ENCODE measurements at regions not wholly inside any gene's neighbourhood (a gene's known extent, or its start where the extent isn't known, plus 50 kb on each side); places are given as distances from the start of the nearest gene placed in this dataset.
A peak's percentile ranks its signal among the peaks of the same experiment; 100 is the strongest.

DNA sequence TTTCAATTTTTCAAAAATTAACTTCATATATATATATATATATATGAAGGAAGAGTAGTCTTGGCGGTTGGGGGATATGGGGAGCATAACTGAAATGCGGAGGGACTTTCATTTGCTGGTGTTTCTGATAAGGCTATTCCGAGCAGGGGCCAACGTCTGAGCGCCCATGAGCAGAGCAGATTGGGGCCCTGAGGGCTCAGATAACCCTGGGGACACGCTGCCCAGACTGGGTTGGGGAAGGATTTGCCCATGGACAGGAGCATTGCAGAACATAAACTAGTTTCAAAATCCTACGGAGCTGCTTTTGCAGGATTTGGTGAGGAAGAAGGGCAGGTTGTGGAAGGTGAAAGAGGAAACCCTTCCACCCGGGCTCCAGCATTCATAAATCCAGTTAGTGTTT lies 240.2 kb downstream of the IRX1 start:
- H3K4me1 Mint-ChIP-seq, result peaks cover 23% of the 10 kb centered on the region
- TF ChIP-seq, protein P1, sequence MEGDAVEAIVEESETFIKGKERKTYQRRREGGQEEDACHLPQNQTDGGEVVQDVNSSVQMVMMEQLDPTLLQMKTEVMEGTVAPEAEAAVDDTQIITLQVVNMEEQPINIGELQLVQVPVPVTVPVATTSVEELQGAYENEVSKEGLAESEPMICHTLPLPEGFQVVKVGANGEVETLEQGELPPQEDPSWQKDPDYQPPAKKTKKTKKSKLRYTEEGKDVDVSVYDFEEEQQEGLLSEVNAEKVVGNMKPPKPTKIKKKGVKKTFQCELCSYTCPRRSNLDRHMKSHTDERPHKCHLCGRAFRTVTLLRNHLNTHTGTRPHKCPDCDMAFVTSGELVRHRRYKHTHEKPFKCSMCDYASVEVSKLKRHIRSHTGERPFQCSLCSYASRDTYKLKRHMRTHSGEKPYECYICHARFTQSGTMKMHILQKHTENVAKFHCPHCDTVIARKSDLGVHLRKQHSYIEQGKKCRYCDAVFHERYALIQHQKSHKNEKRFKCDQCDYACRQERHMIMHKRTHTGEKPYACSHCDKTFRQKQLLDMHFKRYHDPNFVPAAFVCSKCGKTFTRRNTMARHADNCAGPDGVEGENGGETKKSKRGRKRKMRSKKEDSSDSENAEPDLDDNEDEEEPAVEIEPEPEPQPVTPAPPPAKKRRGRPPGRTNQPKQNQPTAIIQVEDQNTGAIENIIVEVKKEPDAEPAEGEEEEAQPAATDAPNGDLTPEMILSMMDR (IDR thresholded peaks at IDR 0.05; ENCODE audit: unreplicated experiment), result no peak
- no peaks in the 10 kb centered on the region for H3K9me3 Mint-ChIP-seq

DNA sequence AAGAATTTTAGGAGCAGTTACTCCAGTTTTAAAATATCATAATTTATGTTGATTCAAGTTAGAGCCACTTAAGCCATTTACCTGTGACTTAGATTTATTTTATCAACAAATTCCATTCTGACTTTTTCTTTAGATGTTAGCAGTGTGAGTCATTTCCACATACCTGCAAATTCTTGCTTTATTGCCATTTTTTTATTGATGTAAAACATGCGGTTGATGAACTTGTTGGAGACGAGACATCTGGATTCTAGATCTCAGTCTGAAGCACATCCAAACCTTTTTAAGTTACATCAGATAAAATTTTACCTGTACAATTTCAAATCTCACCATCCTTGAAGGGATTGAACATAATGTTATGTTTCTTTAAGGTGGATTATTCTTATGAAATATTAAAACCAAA lies 240.9 kb downstream of the IRX1 start:
- Mint-ChIP-seq H3K27ac (peak overlapping the region; percentile 21), H3K36me3 (no peaks in the 10 kb centered on the region), H3K4me1 (peaks cover 23% of the 10 kb centered on the region), H3K4me3 (no peak overlapping the region), H3K9me3 (no peaks in the 10 kb centered on the region), H3K27me3 (ENCODE audit: low read depth) (no peaks in the 10 kb centered on the region)
- DNase-seq (ENCODE audit: low spot score in 2 of 2, unreplicated experiment in 2 of 2), result no peak
- TF ChIP-seq, protein P1 (IDR thresholded peaks at IDR 0.05; ENCODE audit: unreplicated experiment), result no peak

More for the DNA sequence above, 240.2 kb downstream of the IRX1 start:
- no peak for DNase-seq (ENCODE audit: low spot score in 2 of 2, unreplicated experiment in 2 of 2)
- peak overlapping the region; percentile 64 for H3K27ac Mint-ChIP-seq
- H3K4me3 Mint-ChIP-seq, result no peak overlapping the region
- H3K36me3 Mint-ChIP-seq, result no peaks in the 10 kb centered on the region
- H3K27me3 Mint-ChIP-seq (ENCODE audit: low read depth), result no peaks in the 10 kb centered on the region

DNA sequence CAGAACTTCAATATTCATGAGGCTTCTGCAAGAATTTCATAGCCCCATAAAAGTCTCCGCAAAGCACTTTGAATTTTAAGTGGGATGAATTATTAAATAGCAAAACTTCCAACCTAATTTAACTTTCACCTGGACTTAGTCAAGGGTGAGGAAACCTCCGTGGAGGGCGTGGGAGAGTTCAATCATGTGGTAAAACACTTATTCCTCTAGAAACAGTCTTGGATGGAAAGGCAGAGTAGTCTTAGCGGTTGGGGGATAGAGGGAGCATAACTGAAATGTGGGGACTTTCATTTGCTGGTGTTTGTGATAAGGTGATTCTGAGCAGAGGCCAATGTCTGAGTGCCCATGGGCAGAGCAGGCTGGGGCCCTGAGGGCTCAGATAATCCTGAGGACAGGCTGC lies 241.9 kb downstream of the IRX1 start:
- Mint-ChIP-seq H3K4me3 (no peak overlapping the region), H3K9me3 (no peaks in the 10 kb centered on the region), H3K4me1 (peaks cover 28% of the 10 kb centered on the region), H3K36me3 (no peaks in the 10 kb centered on the region), H3K27ac (no peak overlapping the region), H3K27me3 (ENCODE audit: low read depth) (no peaks in the 10 kb centered on the region)
- no peak for DNase-seq (ENCODE audit: low spot score in 2 of 2, unreplicated experiment in 2 of 2)
- TF ChIP-seq, protein P1 (IDR thresholded peaks at IDR 0.05; ENCODE audit: unreplicated experiment), result no peak

DNA sequence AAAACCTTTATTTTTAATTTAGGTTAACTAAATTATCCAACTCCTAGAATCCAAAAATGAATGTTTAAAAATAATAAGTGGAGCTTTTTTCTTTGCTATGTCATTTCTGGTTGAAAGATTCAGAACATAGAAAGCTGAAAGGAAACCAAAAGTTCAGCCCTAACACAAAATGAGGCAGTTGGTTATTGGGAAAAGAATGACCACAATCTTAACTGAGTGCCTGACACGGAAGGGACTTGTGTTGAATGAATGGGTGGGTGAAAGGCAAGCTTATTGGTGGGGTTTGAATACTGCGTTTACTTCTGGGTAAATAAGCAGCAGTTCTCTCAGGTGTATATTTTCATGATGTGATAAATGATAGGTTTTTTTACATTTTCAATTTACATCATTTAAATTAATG lies 243.5 kb downstream of the IRX1 start:
- Mint-ChIP-seq H3K9me3 (no peaks in the 10 kb centered on the region), H3K4me3 (no peak overlapping the region), H3K27ac (no peak overlapping the region), H3K4me1 (peaks cover 40% of the 10 kb centered on the region), H3K27me3 (ENCODE audit: low read depth) (no peaks in the 10 kb centered on the region), H3K36me3 (no peaks in the 10 kb centered on the region)
- no peak for DNase-seq (ENCODE audit: low spot score in 2 of 2, unreplicated experiment in 2 of 2)
- TF ChIP-seq, protein P1 (IDR thresholded peaks at IDR 0.05; ENCODE audit: unreplicated experiment), result no peak

DNA sequence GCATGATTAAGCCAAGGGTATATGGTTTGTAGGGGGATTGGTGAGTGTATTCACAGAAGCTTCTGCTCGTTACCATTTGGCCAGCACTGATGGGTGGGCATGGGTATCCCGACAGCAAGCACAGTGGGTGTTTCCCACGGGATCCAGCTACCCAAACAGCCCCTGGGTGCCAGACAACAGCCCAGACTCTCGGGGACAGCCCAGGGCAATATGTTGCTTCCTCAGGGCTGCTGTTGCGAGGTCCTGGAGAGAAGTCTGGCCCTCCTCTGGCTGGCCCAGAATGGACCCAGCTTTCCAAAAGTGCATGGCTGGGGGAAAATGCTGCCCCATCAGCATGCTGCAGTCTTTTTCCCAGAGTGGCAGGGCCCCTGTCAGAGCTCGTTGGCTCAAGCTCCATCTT lies 247.0 kb downstream of the IRX1 start:
- Mint-ChIP-seq H3K36me3 (no peaks in the 10 kb centered on the region), H3K27ac (no peak overlapping the region), H3K4me3 (no peak overlapping the region), H3K27me3 (ENCODE audit: low read depth) (no peaks in the 10 kb centered on the region), H3K4me1 (peaks cover 24% of the 10 kb centered on the region), H3K9me3 (peaks cover 11% of the 10 kb centered on the region)
- TF ChIP-seq, protein P1 (IDR thresholded peaks at IDR 0.05; ENCODE audit: unreplicated experiment), result no peak
- DNase-seq (ENCODE audit: low spot score in 2 of 2, unreplicated experiment in 2 of 2), result no peak

DNA sequence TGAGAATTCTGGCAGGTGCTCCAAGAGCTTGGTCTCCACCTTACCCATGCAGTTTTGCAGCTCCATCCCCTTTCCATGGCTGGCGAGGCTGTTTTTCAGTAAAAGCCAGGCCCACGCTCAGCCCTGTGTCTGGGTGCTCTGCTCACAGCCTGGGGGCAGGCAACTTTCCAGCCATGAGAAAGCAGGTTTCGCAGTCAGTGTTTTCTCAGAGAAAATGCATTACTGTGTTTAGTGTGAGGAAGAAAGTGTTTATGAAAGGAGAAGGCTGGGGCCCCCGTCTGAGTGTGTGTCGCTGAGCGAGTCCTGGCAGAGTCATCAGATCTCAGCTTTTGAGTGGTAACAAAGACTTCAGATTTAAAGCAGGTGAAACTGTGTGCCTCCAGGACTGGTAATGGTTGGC lies 248.1 kb downstream of the IRX1 start:
- Mint-ChIP-seq H3K36me3 (no peaks in the 10 kb centered on the region), H3K4me3 (no peak overlapping the region), H3K27ac (peak overlapping the region; percentile 58), H3K4me1 (peaks cover 18% of the 10 kb centered on the region), H3K9me3 (peaks cover 11% of the 10 kb centered on the region), H3K27me3 (ENCODE audit: low read depth) (peaks cover 5% of the 10 kb centered on the region)
- DNase-seq (ENCODE audit: low spot score in 2 of 2, unreplicated experiment in 2 of 2), result peak in 1 of 2 experiments; percentile 53
- TF ChIP-seq, protein P1 (IDR thresholded peaks at IDR 0.05; ENCODE audit: unreplicated experiment), result no peak
